ENCODE measurements at regions not wholly inside any gene's neighbourhood (a gene's known extent, or its start where the extent isn't known, plus 50 kb on each side); places are given as distances from the start of the nearest gene placed in this dataset.

DNA sequence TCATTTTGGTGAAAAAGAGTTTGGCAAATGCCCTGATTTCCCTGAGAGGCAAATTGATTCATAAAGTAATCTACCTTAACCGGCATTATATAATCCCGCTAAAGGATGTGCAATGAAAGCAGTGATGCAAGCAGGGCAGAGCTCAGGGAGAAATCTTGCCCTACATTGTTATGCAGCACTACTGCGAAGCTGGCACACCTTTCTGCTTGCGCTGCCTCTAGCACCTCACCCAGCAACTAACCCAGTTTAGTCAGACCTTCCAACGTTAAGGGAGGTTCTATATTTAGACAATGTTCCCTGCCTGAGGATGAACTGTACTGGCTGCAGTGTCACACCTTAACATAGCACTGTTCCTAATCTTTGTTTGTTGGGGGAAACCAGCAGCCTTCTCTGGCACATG, 60.8 kb upstream of the CCDC196 start:
- DNase-seq (ENCODE audit: insufficient read length, low spot score, missing footprints) = no peak
- Histone ChIP-seq H3K4me3 (ENCODE audit: insufficient read depth, low read length) (no peak overlapping the region), H3K27ac (ENCODE audit: low read depth, low read length) (no peak overlapping the region), H3K9me3 (ENCODE audit: low read depth, low read length) (no peaks in the 10 kb centered on the region), H2AFZ (ENCODE audit: low read length) (no peak overlapping the region), H3K27me3 (ENCODE audit: insufficient read depth, low read length) (no peaks in the 10 kb centered on the region), H3K79me2 (ENCODE audit: insufficient read depth, low read length) (no peaks in the 10 kb centered on the region), H3K4me1 (ENCODE audit: insufficient read depth, low read length) (no peaks in the 10 kb centered on the region), H3K36me3 (ENCODE audit: insufficient read depth, low read length) (no peaks in the 10 kb centered on the region), H3K4me2 (ENCODE audit: insufficient read depth, low read length) (no peak overlapping the region), H4K20me1 (ENCODE audit: insufficient read depth, low read length) (no peaks in the 10 kb centered on the region)
- no peak for TF ChIP-seq CTCF (IDR thresholded peaks at IDR 0.05; ENCODE audit: extremely low read depth, low read depth, low read length)

- no peaks in the 10 kb centered on the region for H4K20me1 ChIP-seq (ENCODE audit: insufficient read depth, low read length)
- H3K9me3 ChIP-seq (ENCODE audit: low read depth, low read length) = no peaks in the 10 kb centered on the region
- H3K4me1 ChIP-seq (ENCODE audit: insufficient read depth, low read length) = no peaks in the 10 kb centered on the region
- no peaks in the 10 kb centered on the region for H3K79me2 ChIP-seq (ENCODE audit: insufficient read depth, low read length)
- H3K36me3 ChIP-seq (ENCODE audit: insufficient read depth, low read length) = no peaks in the 10 kb centered on the region
- H2AFZ ChIP-seq (ENCODE audit: low read length) = no peak overlapping the region
- H3K27ac ChIP-seq (ENCODE audit: low read depth, low read length) = no peak overlapping the region
- H3K4me3 ChIP-seq (ENCODE audit: insufficient read depth, low read length) = no peak overlapping the region
- DNase-seq (ENCODE audit: insufficient read length, low spot score, missing footprints) = no peak
- H3K27me3 ChIP-seq (ENCODE audit: insufficient read depth, low read length) = peaks cover under 1% of the 10 kb centered on the region
- H3K4me2 ChIP-seq (ENCODE audit: insufficient read depth, low read length) = no peak overlapping the region
- no peak for TF ChIP-seq CTCF (IDR thresholded peaks at IDR 0.05; ENCODE audit: extremely low read depth, low read depth, low read length)
These were observed 59.7 kb upstream of the CCDC196 start for GRCh38 chr14:66426451-66426850.

- H3K4me1 ChIP-seq (ENCODE audit: insufficient read depth, low read length) = no peaks in the 10 kb centered on the region
- H3K9me3 ChIP-seq (ENCODE audit: low read depth, low read length) = no peaks in the 10 kb centered on the region
- H2AFZ ChIP-seq (ENCODE audit: low read length) = no peak overlapping the region
- no peak overlapping the region for H3K4me3 ChIP-seq (ENCODE audit: insufficient read depth, low read length)
- H3K79me2 ChIP-seq (ENCODE audit: insufficient read depth, low read length) = no peaks in the 10 kb centered on the region
- no peak overlapping the region for H3K4me2 ChIP-seq (ENCODE audit: insufficient read depth, low read length)
- H3K36me3 ChIP-seq (ENCODE audit: insufficient read depth, low read length) = no peaks in the 10 kb centered on the region
- H3K27ac ChIP-seq (ENCODE audit: low read depth, low read length) = no peak overlapping the region
- no peak for DNase-seq (ENCODE audit: insufficient read length, low spot score, missing footprints)
- no peaks in the 10 kb centered on the region for H4K20me1 ChIP-seq (ENCODE audit: insufficient read depth, low read length)
- H3K27me3 ChIP-seq (ENCODE audit: insufficient read depth, low read length) = peaks cover 2% of the 10 kb centered on the region
- TF ChIP-seq CTCF (IDR thresholded peaks at IDR 0.05; ENCODE audit: extremely low read depth, low read depth, low read length) = no peak
These were observed 53.8 kb upstream of the CCDC196 start for GRCh38 chr14:66432334-66432733.

DNA sequence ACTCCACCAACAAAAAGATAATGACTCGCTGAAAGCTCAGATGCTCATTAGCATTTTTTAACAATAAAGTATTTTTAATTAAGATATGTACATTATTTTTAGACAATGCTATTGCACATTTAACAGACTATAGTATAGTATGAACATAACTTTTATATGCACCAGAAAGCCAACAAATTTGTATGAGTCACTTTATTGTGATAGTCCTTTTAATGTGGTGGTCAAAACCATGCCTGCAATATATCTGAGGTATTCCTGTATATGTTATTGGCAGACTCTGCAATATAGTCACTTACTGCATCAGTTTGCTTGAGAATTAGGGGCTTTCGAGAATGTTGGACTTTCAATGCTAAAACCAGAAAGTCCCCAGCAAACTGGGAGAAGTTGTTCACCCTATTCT, 51.7 kb upstream of the CCDC196 start:
- no peak for TF ChIP-seq CTCF (IDR thresholded peaks at IDR 0.05; ENCODE audit: extremely low read depth, low read depth, low read length)

More for the DNA sequence above, 51.7 kb upstream of the CCDC196 start:
- Histone ChIP-seq H4K20me1 (ENCODE audit: insufficient read depth, low read length) (no peaks in the 10 kb centered on the region), H3K4me3 (ENCODE audit: insufficient read depth, low read length) (no peak overlapping the region), H3K36me3 (ENCODE audit: insufficient read depth, low read length) (no peaks in the 10 kb centered on the region), H3K27ac (ENCODE audit: low read depth, low read length) (no peak overlapping the region), H3K9me3 (ENCODE audit: low read depth, low read length) (no peaks in the 10 kb centered on the region), H2AFZ (ENCODE audit: low read length) (no peak overlapping the region), H3K4me1 (ENCODE audit: insufficient read depth, low read length) (no peaks in the 10 kb centered on the region), H3K79me2 (ENCODE audit: insufficient read depth, low read length) (no peaks in the 10 kb centered on the region), H3K4me2 (ENCODE audit: insufficient read depth, low read length) (no peak overlapping the region), H3K27me3 (ENCODE audit: insufficient read depth, low read length) (peaks cover 2% of the 10 kb centered on the region)
- no peak for DNase-seq (ENCODE audit: insufficient read length, low spot score, missing footprints)

Data from osteoblast (primary cell).